ENCODE measurements at regions not wholly inside any gene's neighbourhood (a gene's known extent, or its start where the extent isn't known, plus 50 kb on each side); places are given as distances from the start of the nearest gene placed in this dataset.

GRCh38 chr20:11797156-11797555 is 120.5 kb upstream of the BTBD3 start:
- intact Hi-C loops (cut with micrococcal nuclease), result no loop called here
- no peaks in the 10 kb centered on the region for H3K9me3 Mint-ChIP-seq
- H3K4me3 Mint-ChIP-seq, result no peak overlapping the region
- H3K36me3 Mint-ChIP-seq (ENCODE audit: low read depth), result no peaks in the 10 kb centered on the region
- H3K27ac Mint-ChIP-seq, result no peak overlapping the region
- no peaks in the 10 kb centered on the region for H3K27me3 Mint-ChIP-seq (ENCODE audit: insufficient read depth)
- no peak for DNase-seq (ENCODE audit: low spot score)
- no peaks in the 10 kb centered on the region for H3K4me1 Mint-ChIP-seq (ENCODE audit: low read depth)

GRCh38 chr20:11799281-11799684 is 118.4 kb upstream of the BTBD3 start:
- no peak for DNase-seq (ENCODE audit: low spot score)
- Mint-ChIP-seq H3K4me3 (no peak overlapping the region), H3K9me3 (no peaks in the 10 kb centered on the region), H3K27me3 (ENCODE audit: insufficient read depth) (no peaks in the 10 kb centered on the region), H3K36me3 (ENCODE audit: low read depth) (no peaks in the 10 kb centered on the region), H3K4me1 (ENCODE audit: low read depth) (no peaks in the 10 kb centered on the region), H3K27ac (no peak overlapping the region)
- intact Hi-C loops (cut with micrococcal nuclease), result no loop called here

- H3K27ac Mint-ChIP-seq, result no peak overlapping the region
- intact Hi-C loops (cut with micrococcal nuclease), result no loop called here
- H3K27me3 Mint-ChIP-seq (ENCODE audit: insufficient read depth), result no peaks in the 10 kb centered on the region
- H3K36me3 Mint-ChIP-seq (ENCODE audit: low read depth), result no peaks in the 10 kb centered on the region
- no peaks in the 10 kb centered on the region for H3K4me1 Mint-ChIP-seq (ENCODE audit: low read depth)
- no peaks in the 10 kb centered on the region for H3K9me3 Mint-ChIP-seq
- H3K4me3 Mint-ChIP-seq, result no peak overlapping the region
- DNase-seq (ENCODE audit: low spot score), result no peak
Observed at GRCh38 chr20:11807054-11808048, 110.3 kb upstream of the BTBD3 start.

- Mint-ChIP-seq H3K36me3 (ENCODE audit: low read depth) (no peaks in the 10 kb centered on the region), H3K4me3 (no peak overlapping the region), H3K27me3 (ENCODE audit: insufficient read depth) (no peaks in the 10 kb centered on the region), H3K27ac (no peak overlapping the region), H3K9me3 (no peaks in the 10 kb centered on the region), H3K4me1 (ENCODE audit: low read depth) (no peaks in the 10 kb centered on the region)
- intact Hi-C loops (cut with micrococcal nuclease), result no loop called here
- DNase-seq (ENCODE audit: low spot score), result no peak
Observed at GRCh38 chr20:11808841-11809240, 108.9 kb upstream of the BTBD3 start.

- intact Hi-C loops (cut with micrococcal nuclease), result no loop called here
- H3K4me3 Mint-ChIP-seq, result no peak overlapping the region
- no peak for DNase-seq (ENCODE audit: low spot score)
- H3K36me3 Mint-ChIP-seq (ENCODE audit: low read depth), result no peaks in the 10 kb centered on the region
- no peaks in the 10 kb centered on the region for H3K27me3 Mint-ChIP-seq (ENCODE audit: insufficient read depth)
- no peak overlapping the region for H3K27ac Mint-ChIP-seq
- no peaks in the 10 kb centered on the region for H3K4me1 Mint-ChIP-seq (ENCODE audit: low read depth)
- H3K9me3 Mint-ChIP-seq, result no peaks in the 10 kb centered on the region
Observed at GRCh38 chr20:11810311-11811083, 107.2 kb upstream of the BTBD3 start.

GRCh38 chr20:11813106-11813890 is 104.4 kb upstream of the BTBD3 start:
- Mint-ChIP-seq H3K4me3 (no peak overlapping the region), H3K4me1 (ENCODE audit: low read depth) (no peaks in the 10 kb centered on the region), H3K36me3 (ENCODE audit: low read depth) (no peaks in the 10 kb centered on the region), H3K9me3 (no peaks in the 10 kb centered on the region), H3K27ac (no peak overlapping the region), H3K27me3 (ENCODE audit: insufficient read depth) (no peaks in the 10 kb centered on the region)
- no peak for DNase-seq (ENCODE audit: low spot score)
- intact Hi-C loops (cut with micrococcal nuclease), result no loop called here

- Mint-ChIP-seq H3K36me3 (ENCODE audit: low read depth) (no peaks in the 10 kb centered on the region), H3K9me3 (no peaks in the 10 kb centered on the region), H3K27me3 (ENCODE audit: insufficient read depth) (no peaks in the 10 kb centered on the region), H3K4me1 (ENCODE audit: low read depth) (no peaks in the 10 kb centered on the region), H3K4me3 (no peak overlapping the region), H3K27ac (no peak overlapping the region)
- no peak for DNase-seq (ENCODE audit: low spot score)
- intact Hi-C loops (cut with micrococcal nuclease), result no loop called here
Observed at GRCh38 chr20:11814267-11814666, 103.4 kb upstream of the BTBD3 start.

GRCh38 chr20:11820838-11821237 is 96.9 kb upstream of the BTBD3 start:
- Mint-ChIP-seq H3K4me1 (ENCODE audit: low read depth) (no peaks in the 10 kb centered on the region), H3K4me3 (no peak overlapping the region), H3K9me3 (no peaks in the 10 kb centered on the region), H3K27ac (no peak overlapping the region), H3K36me3 (ENCODE audit: low read depth) (no peaks in the 10 kb centered on the region), H3K27me3 (ENCODE audit: insufficient read depth) (no peaks in the 10 kb centered on the region)
- intact Hi-C loops (cut with micrococcal nuclease), result no loop called here
- DNase-seq (ENCODE audit: low spot score), result no peak

- Mint-ChIP-seq H3K27ac (no peak overlapping the region), H3K36me3 (ENCODE audit: low read depth) (no peaks in the 10 kb centered on the region), H3K9me3 (no peaks in the 10 kb centered on the region), H3K4me1 (ENCODE audit: low read depth) (no peaks in the 10 kb centered on the region), H3K4me3 (no peak overlapping the region), H3K27me3 (ENCODE audit: insufficient read depth) (no peaks in the 10 kb centered on the region)
- no peak for DNase-seq (ENCODE audit: low spot score)
- intact Hi-C loops (cut with micrococcal nuclease), result no loop called here
Observed at GRCh38 chr20:11822540-11822794, 95.2 kb upstream of the BTBD3 start.

GRCh38 chr20:11826334-11826733 is 91.4 kb upstream of the BTBD3 start:
- H3K4me1 Mint-ChIP-seq (ENCODE audit: low read depth), result no peaks in the 10 kb centered on the region
- H3K9me3 Mint-ChIP-seq, result no peaks in the 10 kb centered on the region
- DNase-seq (ENCODE audit: low spot score), result no peak
- intact Hi-C loops (cut with micrococcal nuclease), result no loop called here
- no peak overlapping the region for H3K27ac Mint-ChIP-seq
- no peaks in the 10 kb centered on the region for H3K36me3 Mint-ChIP-seq (ENCODE audit: low read depth)
- no peak overlapping the region for H3K4me3 Mint-ChIP-seq
- no peaks in the 10 kb centered on the region for H3K27me3 Mint-ChIP-seq (ENCODE audit: insufficient read depth)

- H3K9me3 Mint-ChIP-seq, result no peaks in the 10 kb centered on the region
- H3K4me1 Mint-ChIP-seq (ENCODE audit: low read depth), result no peaks in the 10 kb centered on the region
- intact Hi-C loops (cut with micrococcal nuclease), result no loop called here
- no peak overlapping the region for H3K4me3 Mint-ChIP-seq
- no peak for DNase-seq (ENCODE audit: low spot score)
- H3K27me3 Mint-ChIP-seq (ENCODE audit: insufficient read depth), result no peaks in the 10 kb centered on the region
- H3K27ac Mint-ChIP-seq, result no peak overlapping the region
- H3K36me3 Mint-ChIP-seq (ENCODE audit: low read depth), result no peaks in the 10 kb centered on the region
Observed at GRCh38 chr20:11832397-11832796, 85.3 kb upstream of the BTBD3 start.

- no peaks in the 10 kb centered on the region for H3K27me3 Mint-ChIP-seq (ENCODE audit: insufficient read depth)
- H3K9me3 Mint-ChIP-seq, result no peaks in the 10 kb centered on the region
- H3K36me3 Mint-ChIP-seq (ENCODE audit: low read depth), result no peaks in the 10 kb centered on the region
- H3K4me1 Mint-ChIP-seq (ENCODE audit: low read depth), result no peaks in the 10 kb centered on the region
- intact Hi-C loops (cut with micrococcal nuclease), result no loop called here
- H3K27ac Mint-ChIP-seq, result no peak overlapping the region
- no peak for DNase-seq (ENCODE audit: low spot score)
- H3K4me3 Mint-ChIP-seq, result no peak overlapping the region
Observed at GRCh38 chr20:11832851-11833250, 84.8 kb upstream of the BTBD3 start.

GRCh38 chr20:11833825-11834224 is 83.9 kb upstream of the BTBD3 start:
- Mint-ChIP-seq H3K4me1 (ENCODE audit: low read depth) (no peaks in the 10 kb centered on the region), H3K27me3 (ENCODE audit: insufficient read depth) (no peaks in the 10 kb centered on the region), H3K27ac (no peak overlapping the region), H3K4me3 (no peak overlapping the region), H3K9me3 (no peaks in the 10 kb centered on the region), H3K36me3 (ENCODE audit: low read depth) (no peaks in the 10 kb centered on the region)
- no peak for DNase-seq (ENCODE audit: low spot score)
- intact Hi-C loops (cut with micrococcal nuclease), result no loop called here

Data from activated T-helper 1 cell treated with anti-CD3 and anti-CD28 coated beads, Interleukin-12 subunit alpha, Interleukin-12 subunit beta, Interleukin-2, Interleukin-4 antibody, amounts not matched to agents 30 ng/mL and 10 ng/mL and 1 ng/mL, durations not matched to agents 14 hours and 24 hours and 36 hours (primary cell).